H1 (cell line): ENCODE measurements at regions not wholly inside any gene's neighbourhood (a gene's known extent, or its start where the extent isn't known, plus 50 kb on each side); places are given as distances from the start of the nearest gene placed in this dataset.

Source experiments
- CTCF ChIA-PET: fragments of 300-600 bp; sonication (Branson Sonifier 250); formaldehyde crosslinking; loops from one replicate; lab custom pipeline; 2021; ENCODE audit not compliant: partially characterized antibody; lab: Charles Lee
- POLR2A ChIA-PET: fragments of 300-600 bp; sonication (Branson Sonifier 250); formaldehyde crosslinking; loops from one replicate; lab custom pipeline; 2021; ENCODE audit warnings: inconsistent platforms; ENCODE audit not compliant: partially characterized antibody; lab: Charles Lee
- DNase-seq, 2 experiments: peaks; one replicate each; pipeline versions ENCODE4 v3.0.0 to v3.0.0-alpha.2; 2010 to 2022; ENCODE audit warnings: low spot score in 2 of 2, low read depth in 1 of 2, mixed read lengths in 1 of 2
- FAIRE-seq: peaks from 2 replicates; lab custom pipeline; 2011; peaks lifted over from hg19 to GRCh38; lab: Jason Lieb, UNC
- H2AFZ ChIP-seq: 2 replicates; pipeline ENCODE4 v1.8.1; 2012; ENCODE audit warnings: low read length, inconsistent platforms
- H2AK5ac ChIP-seq: 2 replicates; pipeline ENCODE4 v1.6.1; 2013; ENCODE audit warnings: low read depth, low read length
- H2BK120ac ChIP-seq: replicated peaks from 2 replicates; pipeline ENCODE3; 2013; ENCODE audit warnings: low read depth, low read length, inconsistent platforms
- H2BK12ac ChIP-seq: 2 replicates; pipeline ENCODE4 v1.6.1; 2013; ENCODE audit warnings: low read depth, low read length
- H2BK15ac ChIP-seq: 2 replicates; pipeline ENCODE4 v1.6.1; 2013; ENCODE audit warnings: low read length
- H2BK20ac ChIP-seq: 2 replicates; pipeline ENCODE4 v1.6.1; 2013; ENCODE audit warnings: low read length
- H2BK5ac ChIP-seq: 2 replicates; pipeline ENCODE4 v1.6.1; 2013; ENCODE audit warnings: low read depth, low read length
- H3K14ac ChIP-seq: 2 replicates; pipeline ENCODE4 v1.6.1; 2013; ENCODE audit warnings: inconsistent platforms; ENCODE audit not compliant: insufficient read length
- H3K18ac ChIP-seq: 2 replicates; pipeline ENCODE4 v1.6.1; 2013; ENCODE audit warnings: low read length; ENCODE audit errors: extremely low read depth
- H3K23ac ChIP-seq: 2 replicates; pipeline ENCODE4 v1.6.1; 2013; ENCODE audit warnings: inconsistent platforms; ENCODE audit not compliant: insufficient read length
- H3K23me2 ChIP-seq: 2 replicates; pipeline ENCODE4 v1.6.1; 2013; ENCODE audit warnings: low read depth, low read length
- H3K27ac ChIP-seq: 2 replicates; pipeline ENCODE4 v1.6.1; 2011; ENCODE audit warnings: low read depth, low read length, inconsistent platforms
- H3K27me3 ChIP-seq, 4 experiments: replicated peaks in 1 of 4; 1 replicate in 1 of 4; 2 replicates in 3 of 4; pipeline versions ENCODE4 v1.6.1 to v1.8.1; 2011 to 2013; ENCODE audit warnings: low read length in 3 of 4, mild to moderate bottlenecking in 3 of 4, inconsistent platforms in 2 of 4, mixed read lengths in 2 of 4, moderate library complexity in 1 of 4; ENCODE audit not compliant: control insufficient read depth in 3 of 4, insufficient read depth in 3 of 4; ENCODE audit errors: extremely low read depth in 1 of 4
- H3K36me3 ChIP-seq, 4 experiments: 2 replicates each; pipeline versions ENCODE4 v1.6.1 to v1.8.1; 2011 to 2013; ENCODE audit warnings: mild to moderate bottlenecking in 4 of 4, low read length in 3 of 4, moderate library complexity in 2 of 4, control low read depth in 1 of 4, inconsistent platforms in 1 of 4; ENCODE audit not compliant: insufficient read depth in 4 of 4, control insufficient read depth in 2 of 4
- H3K4ac ChIP-seq: replicated peaks from 2 replicates; pipeline ENCODE3; 2013; ENCODE audit warnings: low read length, low read depth, mixed read lengths, inconsistent platforms; ENCODE audit not compliant: insufficient read length
- H3K4me1 ChIP-seq, 4 experiments: replicated peaks in 1 of 4; 1 replicate in 1 of 4; 2 replicates in 3 of 4; pipeline versions ENCODE4 v1.6.1 to v1.8.1; 2011 to 2013; ENCODE audit warnings: low read length in 3 of 4, inconsistent platforms in 2 of 4, mixed read lengths in 1 of 4; ENCODE audit not compliant: insufficient read depth in 4 of 4, control insufficient read depth in 3 of 4
- H3K4me2 ChIP-seq, 2 experiments: 2 replicates each; pipeline versions ENCODE4 v1.6.1 to v1.8.1; 2011 to 2013; ENCODE audit warnings: low read depth in 2 of 2, low read length in 2 of 2, control low read depth in 1 of 2, inconsistent platforms in 1 of 2, mild to moderate bottlenecking in 1 of 2; ENCODE audit not compliant: insufficient read depth in 1 of 2
- H3K4me3 ChIP-seq, 4 experiments: fragments of 200-600, 300-600 bp in 1 of 4; sonication (generic), shearing (Covaris generic), sonication (Bioruptor Twin) in 1 of 4; 2 replicates each; pipeline versions ENCODE4 v1.5.1 to v1.8.1; 2011 to 2016; ENCODE audit warnings: low read length in 4 of 4, low read depth in 3 of 4, control low read depth in 2 of 4, inconsistent platforms in 2 of 4, mild to moderate bottlenecking in 2 of 4, mixed read lengths in 1 of 4, moderate library complexity in 1 of 4; ENCODE audit not compliant: insufficient read depth in 2 of 4; ENCODE audit errors: extremely low read depth in 1 of 4
- H3K56ac ChIP-seq: replicated peaks from 2 replicates; pipeline ENCODE3; 2013; ENCODE audit warnings: low read depth, mild to moderate bottlenecking, mixed read lengths, low read length, inconsistent platforms; ENCODE audit not compliant: insufficient read length
- H3K79me1 ChIP-seq: 2 replicates; pipeline ENCODE4 v1.6.1; 2013; ENCODE audit warnings: low read depth, low read length, control low read depth
- H3K79me2 ChIP-seq, 2 experiments: 2 replicates each; pipeline versions ENCODE4 v1.6.1 to v1.8.1; 2012 to 2013; ENCODE audit warnings: low read length in 2 of 2, mild to moderate bottlenecking in 2 of 2, inconsistent platforms in 1 of 2; ENCODE audit not compliant: insufficient read depth in 2 of 2, control insufficient read depth in 1 of 2
- H3K9ac ChIP-seq, 4 experiments: replicated peaks in 1 of 4; 1 replicate in 1 of 4; 2 replicates in 3 of 4; pipeline versions ENCODE4 v1.6.1 to v1.8.1; 2011 to 2013; ENCODE audit warnings: low read depth in 3 of 4, low read length in 3 of 4, control low read depth in 2 of 4, mild to moderate bottlenecking in 2 of 4, moderate library complexity in 2 of 4, inconsistent platforms in 1 of 4; ENCODE audit errors: extremely low read depth in 1 of 4
- H3K9me3 ChIP-seq, 2 experiments: 2 replicates each; pipeline versions ENCODE4 v1.6.1 to v1.8.1; 2012 to 2013; ENCODE audit warnings: mild to moderate bottlenecking in 2 of 2, moderate library complexity in 2 of 2, control low read depth in 1 of 2, inconsistent platforms in 1 of 2, low read depth in 1 of 2, low read length in 1 of 2, mixed read lengths in 1 of 2; ENCODE audit not compliant: insufficient read depth in 2 of 2
- H4K20me1 ChIP-seq, 2 experiments: replicated peaks in 1 of 2; 2 replicates each; pipeline versions ENCODE3 to v1.8.1; 2011 to 2013; ENCODE audit warnings: inconsistent platforms in 2 of 2, low read length in 2 of 2, mild to moderate bottlenecking in 1 of 2; ENCODE audit not compliant: insufficient read depth in 2 of 2, control insufficient read depth in 1 of 2
- H4K5ac ChIP-seq: 2 replicates; pipeline ENCODE4 v1.6.1; 2013; ENCODE audit warnings: low read length, low read depth, mixed read lengths, inconsistent platforms; ENCODE audit not compliant: insufficient read length
- H4K8ac ChIP-seq: 2 replicates; pipeline ENCODE4 v1.8.0; 2013; ENCODE audit warnings: mild to moderate bottlenecking, moderate library complexity, low read length, inconsistent platforms; ENCODE audit not compliant: insufficient read depth; ENCODE audit errors: extremely low read depth
- H4K91ac ChIP-seq: replicated peaks from 2 replicates; pipeline ENCODE3; 2013; ENCODE audit warnings: low read length, mixed read lengths, inconsistent platforms; ENCODE audit not compliant: insufficient read length
- BCL11A ChIP-seq, 2 experiments: IDR thresholded peaks; one replicate each; pipeline ENCODE4 v1.6.1; 2011; ENCODE audit warnings: low read depth in 2 of 2, low read length in 2 of 2, mild to moderate bottlenecking in 2 of 2
- HDAC2 ChIP-seq, 2 experiments: fragments of 300-600 bp in 1 of 2; sonication (generic) in 1 of 2; IDR thresholded peaks; 2 replicates each; pipeline ENCODE4 v1.6.1; 2011 to 2012; ENCODE audit warnings: low read depth in 2 of 2, low read length in 2 of 2, mild to moderate bottlenecking in 2 of 2, moderate library complexity in 2 of 2, borderline replicate concordance in 1 of 2, inconsistent platforms in 1 of 2
- KDM5A ChIP-seq: fragments of 200-600 bp; IDR thresholded peaks from 2 replicates; pipeline ENCODE4 v1.7.1; 2012; ENCODE audit warnings: mild to moderate bottlenecking, low read length, inconsistent platforms, mixed read lengths
- SRF ChIP-seq: IDR thresholded peaks from 2 replicates; pipeline ENCODE4 v1.6.1; 2011; ENCODE audit warnings: mild to moderate bottlenecking, low read depth, low read length, moderate library complexity
- TAF1 ChIP-seq: IDR thresholded peaks from 2 replicates; pipeline ENCODE4 v1.6.1; 2011; ENCODE audit warnings: mild to moderate bottlenecking, low read depth, low read length
- WGBS, 2 experiments: shearing (Covaris generic) in 1 of 2; methylation state at CpG; one replicate each; pipeline versions ENCODE4 v1.1.6 to v1.1.7; 2013 to 2015; ENCODE audit warnings: low lambda C conversion rate in 2 of 2, mixed read lengths in 2 of 2, inconsistent platforms in 1 of 2, low coverage in 1 of 2, missing lambda C conversion rate in 1 of 2; ENCODE audit not compliant: insufficient replicate concordance in 2 of 2, insufficient coverage in 1 of 2, insufficient read length in 1 of 2; ENCODE audit errors: extremely low coverage in 1 of 2, missing lambda C conversion rate in 1 of 2; 5-methylcytosine and 5-hydroxymethylcytosine counted together
- TF ChIP-seq, protein P1 (sequence below): IDR thresholded peaks from 2 replicates; pipeline ENCODE4 v1.6.1; 2011; ENCODE audit warnings: low read depth, mild to moderate bottlenecking, low read length; ENCODE audit not compliant: insufficient read depth

- no peaks in the 10 kb centered on the region; the same call in 1 of the 2 replicates for H3K23me2 ChIP-seq
- no peak overlapping the region for H2AK5ac ChIP-seq
- no peaks in the 10 kb centered on the region for H3K9me3 ChIP-seq
- H3K27ac ChIP-seq = no peak overlapping the region
- no peak overlapping the region for H4K91ac ChIP-seq
- no peak overlapping the region for H3K4me2 ChIP-seq
- no peak overlapping the region for H3K56ac ChIP-seq
- no peak overlapping the region for H4K5ac ChIP-seq
- H2AFZ ChIP-seq = no peak overlapping the region
- H3K9ac ChIP-seq = no peak overlapping the region
- H2BK12ac ChIP-seq = no peak overlapping the region
- H2BK20ac ChIP-seq = no peak overlapping the region
- no peak overlapping the region for H4K8ac ChIP-seq
- H3K79me1 ChIP-seq = no peaks in the 10 kb centered on the region
- H3K79me2 ChIP-seq = no peaks in the 10 kb centered on the region
- WGBS, 2 experiments = 78% methylated on average over 2 of the region's 2 CpGs; no CpG with 5 or more reads in 1 of the 2 experiments
- ChIA-PET POLR2A (no interaction called here), CTCF (no interaction called here)
- no peak overlapping the region for H3K14ac ChIP-seq
- H2BK5ac ChIP-seq = no peak overlapping the region
- no peaks in the 10 kb centered on the region for H3K4me1 ChIP-seq
- H3K27me3 ChIP-seq = no peaks in the 10 kb centered on the region
- no peak overlapping the region for H3K4me3 ChIP-seq
- H3K23ac ChIP-seq = no peak overlapping the region
- H3K36me3 ChIP-seq = no peaks in the 10 kb centered on the region
- H2BK15ac ChIP-seq = no peak overlapping the region
- DNase-seq (no peak), FAIRE-seq (no peak)
- H4K20me1 ChIP-seq = no peaks in the 10 kb centered on the region
- TF ChIP-seq, protein P1, sequence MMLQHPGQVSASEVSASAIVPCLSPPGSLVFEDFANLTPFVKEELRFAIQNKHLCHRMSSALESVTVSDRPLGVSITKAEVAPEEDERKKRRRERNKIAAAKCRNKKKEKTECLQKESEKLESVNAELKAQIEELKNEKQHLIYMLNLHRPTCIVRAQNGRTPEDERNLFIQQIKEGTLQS = no peak
- TF ChIP-seq HDAC2 (IDR thresholded peaks at IDR 0.05; ENCODE audit: borderline replicate concordance in 1 of 2, low read depth in 2 of 2, low read length in 2 of 2) = no peak
- TF ChIP-seq BCL11A (IDR thresholded peaks at IDR 0.05; ENCODE audit: low read depth in 2 of 2, low read length in 2 of 2) = no peak
- no peak for TF ChIP-seq KDM5A
- TF ChIP-seq TAF1 = no peak
- no peak for TF ChIP-seq SRF
- no peak overlapping the region for H3K4ac ChIP-seq
- H2BK120ac ChIP-seq = no peak overlapping the region
- no peak overlapping the region for H3K18ac ChIP-seq
These were observed 146.3 kb downstream of the TLE3 start for GRCh38 chr15:69951256-69951897.
